RWPE1 (cell line): ENCODE measurements at regions not wholly inside any gene's neighbourhood (a gene's known extent, or its start where the extent isn't known, plus 50 kb on each side); places are given as distances from the start of the nearest gene placed in this dataset.

ENCODE experiments used
- CTCF ChIA-PET: fragments of 350-600 bp; sonication (Branson Sonifier 250); formaldehyde crosslinking; extraction: SDS; loops from one replicate; lab custom pipeline; 2021; lab: Yijun Ruan, JAX
- POLR2A ChIA-PET: fragments of 400-600 bp; formaldehyde crosslinking; extraction: SDS; loops from one replicate; lab custom pipeline; 2020; ENCODE audit warnings: antibody characterized with exemption; ENCODE audit not compliant: low non-redundant PET; lab: Yijun Ruan, JAX
- DNase-seq: peaks from one replicate; pipeline ENCODE4 v3.0.0; 2012; ENCODE audit warnings: low spot score
- H3K27ac ChIP-seq: fragments of 450-650 bp; 2 replicates; pipeline ENCODE4 v1.5.1; 2017
- TF ChIP-seq, protein P1 (sequence below): fragments of 450-650 bp; conservative IDR thresholded peaks from 2 replicates; pipeline ENCODE4 v1.5.1; 2017; ENCODE audit warnings: low read depth, mild to moderate bottlenecking

DNA sequence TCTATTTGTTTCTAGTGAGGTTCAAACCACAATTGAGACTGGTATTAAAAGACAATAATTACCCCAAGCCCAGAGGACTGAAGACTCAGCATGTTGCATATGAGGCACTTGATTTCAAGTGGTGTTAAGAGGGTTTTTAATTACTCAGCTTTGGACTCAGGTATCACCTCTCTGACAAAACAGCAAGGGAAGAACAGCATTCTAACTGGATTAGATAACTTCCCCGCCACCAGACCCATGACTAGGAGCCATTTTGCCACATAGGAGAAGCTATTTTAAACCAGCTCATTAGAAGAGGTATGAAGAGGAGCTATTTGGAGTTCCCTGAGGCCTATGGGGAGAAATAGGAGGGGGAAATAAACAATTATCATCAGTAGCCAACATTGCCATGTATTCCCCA, 226.1 kb upstream of the TOX3 start:
- CTCF ChIA-PET, result no interaction called here
- TF ChIP-seq, protein P1, sequence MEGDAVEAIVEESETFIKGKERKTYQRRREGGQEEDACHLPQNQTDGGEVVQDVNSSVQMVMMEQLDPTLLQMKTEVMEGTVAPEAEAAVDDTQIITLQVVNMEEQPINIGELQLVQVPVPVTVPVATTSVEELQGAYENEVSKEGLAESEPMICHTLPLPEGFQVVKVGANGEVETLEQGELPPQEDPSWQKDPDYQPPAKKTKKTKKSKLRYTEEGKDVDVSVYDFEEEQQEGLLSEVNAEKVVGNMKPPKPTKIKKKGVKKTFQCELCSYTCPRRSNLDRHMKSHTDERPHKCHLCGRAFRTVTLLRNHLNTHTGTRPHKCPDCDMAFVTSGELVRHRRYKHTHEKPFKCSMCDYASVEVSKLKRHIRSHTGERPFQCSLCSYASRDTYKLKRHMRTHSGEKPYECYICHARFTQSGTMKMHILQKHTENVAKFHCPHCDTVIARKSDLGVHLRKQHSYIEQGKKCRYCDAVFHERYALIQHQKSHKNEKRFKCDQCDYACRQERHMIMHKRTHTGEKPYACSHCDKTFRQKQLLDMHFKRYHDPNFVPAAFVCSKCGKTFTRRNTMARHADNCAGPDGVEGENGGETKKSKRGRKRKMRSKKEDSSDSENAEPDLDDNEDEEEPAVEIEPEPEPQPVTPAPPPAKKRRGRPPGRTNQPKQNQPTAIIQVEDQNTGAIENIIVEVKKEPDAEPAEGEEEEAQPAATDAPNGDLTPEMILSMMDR, result no peak
- H3K27ac ChIP-seq, result no peak overlapping the region
- POLR2A ChIA-PET, result no interaction called here
- no peak for DNase-seq

DNA sequence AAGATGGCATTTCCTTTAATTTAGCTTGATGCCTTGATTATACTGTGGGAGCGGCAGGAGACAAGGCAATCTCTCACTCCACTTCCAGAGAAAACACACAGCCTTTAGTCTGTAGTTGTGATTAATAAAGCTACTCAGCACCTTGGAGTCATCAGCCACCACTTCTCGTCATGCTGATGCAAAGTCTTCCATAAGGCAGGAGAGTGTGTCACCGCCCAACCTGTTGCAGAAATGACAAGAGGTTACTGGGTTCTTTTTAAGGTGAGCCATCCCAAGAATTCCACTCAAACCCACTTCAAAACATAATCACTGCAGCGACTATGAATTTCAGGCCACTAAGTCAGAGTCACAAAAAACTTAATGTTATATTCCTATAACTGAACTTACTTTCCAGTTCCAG, 223.9 kb upstream of the TOX3 start:
- ChIA-PET CTCF (interaction anchor here (0.6 kb wide), 1 partner anchor 465 kb away, joined by 3 read pairs; no protein-coding TSS in a partner anchor), POLR2A (no interaction called here)
- no peak for DNase-seq
- TF ChIP-seq, protein P1, result no peak
- no peak overlapping the region for H3K27ac ChIP-seq

DNA sequence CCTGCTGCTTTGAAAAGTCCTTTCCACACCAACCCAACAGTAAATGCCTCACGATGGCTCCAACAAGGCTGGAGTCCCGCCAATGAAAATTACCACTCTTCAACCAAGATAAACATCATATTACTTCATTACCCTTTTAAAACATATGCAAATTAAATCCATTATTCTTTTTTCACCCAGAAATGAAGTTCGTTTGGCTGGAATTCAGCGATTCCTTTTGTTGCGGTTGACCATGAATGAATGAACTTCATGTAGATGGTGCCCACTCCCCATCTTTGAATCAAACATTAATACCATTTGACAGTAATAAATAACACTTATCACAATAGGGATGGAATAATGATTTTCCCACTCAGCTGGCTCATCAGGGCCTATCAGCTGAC, 211.5 kb upstream of the TOX3 start:
- ChIA-PET POLR2A (no interaction called here), CTCF (no interaction called here)
- TF ChIP-seq, protein P1, result no peak
- H3K27ac ChIP-seq, result no peak overlapping the region
- DNase-seq, result no peak

DNA sequence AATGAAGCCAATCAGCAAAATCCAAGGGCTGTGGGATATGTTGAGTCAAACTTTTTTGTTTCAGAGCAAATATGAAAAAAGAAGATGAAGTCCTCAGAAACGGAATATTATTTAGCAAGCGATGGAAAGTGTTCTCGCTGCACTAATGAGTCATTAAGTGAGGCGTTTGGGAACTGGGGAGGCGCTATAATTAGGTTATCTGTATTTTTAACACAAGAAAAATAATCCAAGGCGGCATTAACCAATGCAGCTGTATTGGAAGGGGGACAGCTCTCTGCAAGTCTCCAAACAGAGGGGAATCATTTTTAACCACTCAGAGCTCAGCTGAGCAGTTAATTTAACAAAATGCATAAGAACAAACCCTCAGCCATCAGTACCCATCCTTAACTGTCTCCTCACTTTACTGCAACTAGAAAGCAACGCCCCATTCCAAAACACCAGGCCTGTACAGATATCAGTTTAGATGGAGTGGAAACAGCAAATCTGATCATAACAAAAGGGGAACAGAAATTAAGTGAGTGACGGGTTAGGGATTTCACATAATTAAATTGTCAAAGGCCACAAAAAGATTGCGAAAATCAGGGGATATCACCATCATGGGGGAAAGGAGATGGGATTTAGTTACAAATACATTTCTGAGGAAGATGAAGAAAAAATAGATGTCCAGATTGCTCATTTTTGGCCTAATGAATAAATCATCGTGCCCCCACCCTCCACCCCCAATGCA, 211.0 kb upstream of the TOX3 start:
- H3K27ac ChIP-seq, result no peak overlapping the region
- no peak for DNase-seq
- TF ChIP-seq, protein P1, result no peak
- ChIA-PET POLR2A (no interaction called here), CTCF (no interaction called here)

DNA sequence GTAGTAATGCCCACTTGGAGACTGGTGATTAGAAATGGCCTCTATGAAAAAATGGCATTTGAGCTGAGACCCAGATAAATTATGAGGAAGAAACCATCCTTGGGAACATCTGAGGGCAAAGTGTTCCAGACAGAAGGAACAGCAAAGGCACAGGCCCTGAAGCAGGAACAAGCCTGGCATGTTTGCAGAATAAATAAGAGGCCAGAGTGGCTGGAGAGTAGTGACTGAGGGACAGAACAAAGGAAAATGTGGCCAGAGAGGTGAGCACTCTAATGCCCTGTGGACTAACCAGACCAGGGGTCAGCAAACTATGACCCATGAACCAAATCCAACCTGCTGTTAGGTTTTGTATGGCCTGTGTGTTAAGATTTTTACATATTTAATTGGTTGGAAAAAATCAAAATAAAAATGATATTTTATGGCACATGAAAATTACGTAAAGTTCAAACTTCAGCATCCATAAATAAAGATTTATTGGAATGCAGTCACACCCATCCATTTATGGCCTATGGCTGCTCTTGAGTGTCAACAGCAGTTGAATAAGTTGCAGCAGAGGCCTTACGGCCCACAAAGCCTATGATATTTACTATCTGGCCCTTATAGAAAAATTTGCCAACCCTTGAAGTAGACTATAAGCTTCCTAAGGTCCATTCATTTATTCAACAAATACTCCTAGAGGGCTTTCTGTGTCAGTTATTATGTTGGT, 210.0 kb upstream of the TOX3 start:
- TF ChIP-seq, protein P1, result no peak
- H3K27ac ChIP-seq, result no peak overlapping the region
- CTCF ChIA-PET, result no interaction called here
- no peak for DNase-seq
- POLR2A ChIA-PET, result no interaction called here

DNA sequence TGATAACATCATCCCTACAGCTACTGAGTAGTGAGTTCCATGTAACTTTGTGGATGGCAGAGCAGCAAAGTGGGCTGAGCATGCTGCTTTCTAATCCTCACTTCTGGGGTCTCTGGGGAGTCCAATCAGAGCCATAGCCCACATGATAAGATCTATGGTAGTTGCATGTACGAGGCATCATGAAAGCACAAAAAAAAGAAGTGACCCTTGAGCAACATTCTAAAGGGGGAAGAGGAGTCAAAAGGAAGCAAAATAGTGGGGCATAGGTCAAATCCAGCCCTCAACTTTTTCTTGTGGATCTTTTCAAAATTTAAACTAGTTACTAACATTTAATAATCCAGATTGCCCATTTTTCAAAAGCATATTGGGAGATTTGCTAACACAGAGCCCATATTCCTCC, 208.5 kb upstream of the TOX3 start:
- no peak for DNase-seq
- no peak overlapping the region for H3K27ac ChIP-seq
- CTCF ChIA-PET, result interaction anchor here (0.6 kb wide), 1 partner anchor 16 kb away, joined by 3 read pairs; no protein-coding TSS in a partner anchor
- POLR2A ChIA-PET, result no interaction called here
- TF ChIP-seq, protein P1, result no peak
